Nephron (organoid): ENCODE measurements at regions not wholly inside any gene's neighbourhood (a gene's known extent, or its start where the extent isn't known, plus 50 kb on each side); places are given as distances from the start of the nearest gene placed in this dataset.
"Not testable (repeated sequence)": the region's sequence is repeated elsewhere in the genome, so short reads cannot be mapped to it uniquely, and the experiment has no call there.

ENCODE experiments used
- H3K27ac Mint-ChIP-seq, 3 experiments: 2 replicates each; pipeline ENCODE4 v1.8.0; 2020; ENCODE audit warnings: mixed read lengths in 3 of 3, mild to moderate bottlenecking in 2 of 3, moderate library complexity in 1 of 3
- H3K27me3 Mint-ChIP-seq: 2 replicates; pipeline ENCODE4 v1.8.0; 2021; ENCODE audit warnings: low read depth, mild to moderate bottlenecking, moderate library complexity, mixed read lengths
- H3K36me3 Mint-ChIP-seq: 2 replicates; pipeline ENCODE4 v1.8.0; 2020; ENCODE audit warnings: low read depth, mixed read lengths
- H3K4me1 Mint-ChIP-seq: 2 replicates; pipeline ENCODE4 v1.8.0; 2020; ENCODE audit warnings: mixed read lengths
- H3K4me3 Mint-ChIP-seq, 3 experiments: 2 replicates each; pipeline ENCODE4 v1.8.0; 2020; ENCODE audit warnings: mild to moderate bottlenecking in 3 of 3, mixed read lengths in 3 of 3, moderate library complexity in 2 of 3
- H3K9me3 Mint-ChIP-seq: 2 replicates; pipeline ENCODE4 v1.8.0; 2020; ENCODE audit warnings: mixed read lengths
- TF ChIP-seq, protein P1 (sequence below), 3 experiments: fragments of 200-600 bp; sonication (generic); IDR thresholded peaks; one replicate each; pipeline ENCODE4 v1.5.0; 2021; ENCODE audit warnings: antibody characterized with exemption in 3 of 3; ENCODE audit not compliant: unreplicated experiment in 3 of 3

GRCh38 chr6:84314377-84314898, 87.0 kb upstream of the CEP162 start:
- H3K27me3 Mint-ChIP-seq = no peaks in the 10 kb centered on the region
- peaks cover 13% of the 10 kb centered on the region for H3K9me3 Mint-ChIP-seq
- H3K36me3 Mint-ChIP-seq = no peaks in the 10 kb centered on the region
- no peaks in the 10 kb centered on the region for H3K4me1 Mint-ChIP-seq
- TF ChIP-seq, protein P1, sequence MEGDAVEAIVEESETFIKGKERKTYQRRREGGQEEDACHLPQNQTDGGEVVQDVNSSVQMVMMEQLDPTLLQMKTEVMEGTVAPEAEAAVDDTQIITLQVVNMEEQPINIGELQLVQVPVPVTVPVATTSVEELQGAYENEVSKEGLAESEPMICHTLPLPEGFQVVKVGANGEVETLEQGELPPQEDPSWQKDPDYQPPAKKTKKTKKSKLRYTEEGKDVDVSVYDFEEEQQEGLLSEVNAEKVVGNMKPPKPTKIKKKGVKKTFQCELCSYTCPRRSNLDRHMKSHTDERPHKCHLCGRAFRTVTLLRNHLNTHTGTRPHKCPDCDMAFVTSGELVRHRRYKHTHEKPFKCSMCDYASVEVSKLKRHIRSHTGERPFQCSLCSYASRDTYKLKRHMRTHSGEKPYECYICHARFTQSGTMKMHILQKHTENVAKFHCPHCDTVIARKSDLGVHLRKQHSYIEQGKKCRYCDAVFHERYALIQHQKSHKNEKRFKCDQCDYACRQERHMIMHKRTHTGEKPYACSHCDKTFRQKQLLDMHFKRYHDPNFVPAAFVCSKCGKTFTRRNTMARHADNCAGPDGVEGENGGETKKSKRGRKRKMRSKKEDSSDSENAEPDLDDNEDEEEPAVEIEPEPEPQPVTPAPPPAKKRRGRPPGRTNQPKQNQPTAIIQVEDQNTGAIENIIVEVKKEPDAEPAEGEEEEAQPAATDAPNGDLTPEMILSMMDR (IDR thresholded peaks at IDR 0.05; ENCODE audit: unreplicated experiment in 3 of 3) = no peak
- H3K4me3 Mint-ChIP-seq = no peak overlapping the region
- H3K27ac Mint-ChIP-seq = no peak overlapping the region

DNA sequence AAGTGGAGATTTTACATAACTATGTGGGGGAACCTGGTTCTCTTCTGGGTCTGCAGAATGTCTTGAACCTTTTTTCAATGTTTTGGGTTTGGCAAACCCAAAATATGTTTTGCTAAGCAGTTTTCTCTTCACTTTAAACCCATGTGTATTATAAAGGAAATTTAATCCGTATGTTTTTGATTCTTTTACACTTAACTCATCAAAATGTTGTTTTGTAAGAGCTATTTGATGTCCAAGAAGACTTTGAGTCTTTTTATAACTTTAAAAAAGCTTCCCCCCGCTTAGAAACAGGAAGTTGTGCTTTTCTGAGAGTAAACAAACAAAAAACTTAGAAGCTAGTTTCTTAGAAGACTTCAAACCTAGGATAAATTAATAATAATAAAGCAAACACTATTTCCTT, 81.9 kb upstream of the CEP162 start:
- Mint-ChIP-seq H3K27ac (no peak overlapping the region), H3K9me3 (no peaks in the 10 kb centered on the region), H3K36me3 (no peaks in the 10 kb centered on the region), H3K4me3 (no peak overlapping the region), H3K4me1 (no peaks in the 10 kb centered on the region), H3K27me3 (no peaks in the 10 kb centered on the region)
- TF ChIP-seq, protein P1 (IDR thresholded peaks at IDR 0.05; ENCODE audit: unreplicated experiment in 3 of 3) = no peak

DNA sequence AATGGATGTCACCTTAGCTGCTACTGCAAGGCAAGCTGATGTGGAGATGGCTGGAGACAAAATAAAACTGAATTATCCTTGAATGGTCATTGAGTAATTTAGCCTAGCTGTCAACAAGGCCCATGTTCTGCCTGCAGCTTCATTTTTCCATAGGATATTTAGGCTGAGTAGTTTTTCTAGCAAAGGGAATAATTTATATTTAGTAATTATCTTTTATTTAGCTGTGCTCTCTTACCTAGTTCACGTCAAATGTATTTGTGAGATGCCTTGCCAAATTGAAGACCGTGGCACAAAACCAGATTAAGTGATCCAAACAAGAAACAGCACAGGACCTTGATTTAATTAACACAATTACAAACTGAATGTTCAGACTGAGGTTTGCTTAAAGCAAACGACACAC, 77.4 kb upstream of the CEP162 start:
- H3K36me3 Mint-ChIP-seq = no peaks in the 10 kb centered on the region
- TF ChIP-seq, protein P1 (IDR thresholded peaks at IDR 0.05; ENCODE audit: unreplicated experiment in 3 of 3) = no peak
- no peak overlapping the region for H3K4me3 Mint-ChIP-seq
- no peaks in the 10 kb centered on the region for H3K27me3 Mint-ChIP-seq
- no peaks in the 10 kb centered on the region for H3K4me1 Mint-ChIP-seq
- no peak overlapping the region for H3K27ac Mint-ChIP-seq
- H3K9me3 Mint-ChIP-seq = peaks cover 5% of the 10 kb centered on the region

GRCh38 chr6:84291033-84291432, 63.6 kb upstream of the CEP162 start:
- H3K27me3 Mint-ChIP-seq, H3K4me3 Mint-ChIP-seq: not testable (repeated sequence)

GRCh38 chr6:84284428-84285049, 57.1 kb upstream of the CEP162 start:
- TF ChIP-seq, protein P1 (IDR thresholded peaks at IDR 0.05; ENCODE audit: unreplicated experiment in 3 of 3) = peak in 1 of 3 experiments; percentile 53
- no peak overlapping the region for H3K4me3 Mint-ChIP-seq
- H3K9me3 Mint-ChIP-seq = peaks cover 9% of the 10 kb centered on the region
- H3K27me3 Mint-ChIP-seq = no peaks in the 10 kb centered on the region
- peak overlapping the region in 1 of 3 experiments; percentile 11 for H3K27ac Mint-ChIP-seq
- peaks cover 37% of the 10 kb centered on the region for H3K4me1 Mint-ChIP-seq
- no peaks in the 10 kb centered on the region for H3K36me3 Mint-ChIP-seq

More at GRCh38 chr6:84291033-84291432, 63.6 kb upstream of the CEP162 start:
- not testable (repeated sequence) for H3K36me3 Mint-ChIP-seq, H3K27ac Mint-ChIP-seq, H3K4me1 Mint-ChIP-seq
- H3K9me3 Mint-ChIP-seq = peaks cover 43% of the 10 kb centered on the region

GRCh38 chr6:84282550-84282949, 55.1 kb upstream of the CEP162 start:
- H3K36me3 Mint-ChIP-seq = no peaks in the 10 kb centered on the region
- no peaks in the 10 kb centered on the region for H3K9me3 Mint-ChIP-seq
- H3K4me1 Mint-ChIP-seq = peaks cover 50% of the 10 kb centered on the region
- TF ChIP-seq, protein P1 (IDR thresholded peaks at IDR 0.05; ENCODE audit: unreplicated experiment in 3 of 3) = no peak
- no peaks in the 10 kb centered on the region for H3K27me3 Mint-ChIP-seq
- H3K4me3 Mint-ChIP-seq = peak overlapping the region in 1 of 3 experiments; percentile 23
- H3K27ac Mint-ChIP-seq = peak overlapping the region in 1 of 3 experiments; percentile 24
